PC-3 (cell line): ENCODE measurements at regions not wholly inside any gene's neighbourhood (a gene's known extent, or its start where the extent isn't known, plus 50 kb on each side); places are given as distances from the start of the nearest gene placed in this dataset.

ENCODE experiments used
- ATAC-seq: fragments of 200-7000 bp; cut with Tn5 transposase; 2 replicates; pipeline ENCODE4 v1.9.1; 2020; ENCODE audit warnings: mild to moderate bottlenecking, moderate library complexity
- BruUV-seq: library from RNA; stranded (reverse); fragments of 400-500 nt; replicated peaks from 2 replicates; lab custom pipeline; 2021; lab: Mats Ljungman, UMichigan
- CTCF ChIA-PET: fragments of 300-600 bp; sonication (Branson Sonifier 250); formaldehyde crosslinking; loops from one replicate; lab custom pipeline; 2022; ENCODE audit warnings: antibody characterized with exemption; lab: Charles Lee
- POLR2A ChIA-PET: fragments of 300-600 bp; sonication (Branson Sonifier 250); formaldehyde crosslinking; loops from one replicate; lab custom pipeline; 2022; ENCODE audit warnings: antibody characterized with exemption; ENCODE audit not compliant: unreplicated experiment; lab: Charles Lee
- DNase-seq: peaks from one replicate; pipeline ENCODE4 v3.0.0-alpha.2; 2015
- H2AFZ ChIP-seq: fragments of 300-600 bp; sonication (generic); 2 replicates; pipeline ENCODE4 v1.6.0; 2016; ENCODE audit warnings: antibody characterized with exemption, low read length
- H3F3A ChIP-seq: fragments of 300-600 bp; sonication (generic); one replicate; pipeline ENCODE4 v1.6.0; 2017; ENCODE audit warnings: antibody characterized with exemption, low read length, control low read depth, mild to moderate bottlenecking; ENCODE audit not compliant: unreplicated experiment
- H3K27ac ChIP-seq: fragments of 300-600 bp; sonication (generic); 2 replicates; pipeline ENCODE4 v1.5.1; 2016; ENCODE audit warnings: mild to moderate bottlenecking, low read length
- H3K27me3 ChIP-seq: fragments of 300-600 bp; sonication (generic); 2 replicates; pipeline ENCODE4 v1.6.1; 2016; ENCODE audit warnings: low read length, mixed read lengths
- H3K36me3 ChIP-seq: fragments of 300-600 bp; sonication (generic); 2 replicates; pipeline ENCODE4 v1.6.1; 2016; ENCODE audit warnings: low read depth, mixed run types, low read length, mixed read lengths
- H3K4me1 ChIP-seq: fragments of 300-600 bp; sonication (generic); 2 replicates; pipeline ENCODE4 v1.5.1; 2016; ENCODE audit warnings: low read length; ENCODE audit not compliant: insufficient read depth
- H3K4me2 ChIP-seq: fragments of 300-600 bp; sonication (generic); 2 replicates; pipeline ENCODE4 v1.6.0; 2016; ENCODE audit warnings: low read length
- H3K4me3 ChIP-seq: fragments of 300-600 bp; sonication (generic); 2 replicates; pipeline ENCODE4 v1.5.1; 2016; ENCODE audit warnings: mild to moderate bottlenecking, low read length, mixed read lengths
- H3K79me2 ChIP-seq: fragments of 300-600 bp; sonication (generic); 2 replicates; pipeline ENCODE4 v1.6.1; 2017; ENCODE audit warnings: low read length, mixed read lengths
- H3K9ac ChIP-seq: fragments of 300-600 bp; sonication (generic); 2 replicates; pipeline ENCODE4 v1.6.0; 2016; ENCODE audit warnings: mild to moderate bottlenecking, low read length
- H3K9me2 ChIP-seq: fragments of 300-600 bp; sonication (generic); replicated peaks from 2 replicates; pipeline ENCODE4 v1.6.1; 2016; ENCODE audit warnings: mixed run types, low read length, mixed read lengths
- H3K9me3 ChIP-seq: fragments of 300-600 bp; sonication (generic); 2 replicates; pipeline ENCODE4 v1.6.1; 2016; ENCODE audit warnings: low read length, mixed read lengths
- H4K20me1 ChIP-seq: fragments of 300-600 bp; sonication (generic); 2 replicates; pipeline ENCODE4 v1.6.1; 2016; ENCODE audit warnings: low read length, mixed read lengths
- CTCF ChIP-seq: fragments of 300-600 bp; sonication (generic); conservative IDR thresholded peaks from 2 replicates; pipeline ENCODE4 v1.5.1; 2017; ENCODE audit warnings: antibody characterized with exemption, low read depth, mild to moderate bottlenecking, low read length
- EZH2 ChIP-seq: fragments of 300-600 bp; sonication (generic); IDR thresholded peaks from one replicate; pipeline ENCODE4 v1.6.1; 2017; ENCODE audit warnings: antibody characterized with exemption, mild to moderate bottlenecking, low read length; ENCODE audit not compliant: unreplicated experiment
- EZH2phosphoT487 ChIP-seq: fragments of 300-600 bp; sonication (generic); IDR thresholded peaks from 2 replicates; pipeline ENCODE4 v1.6.1; 2018; ENCODE audit warnings: mild to moderate bottlenecking, antibody characterized with exemption, low read length, borderline replicate concordance
- intact Hi-C: fragments of 100-400 bp; cut with micrococcal nuclease; formaldehyde crosslinking; loops from 2 replicates; pipeline ENCODE4 v1.9.0; 2023

- no peak overlapping the region for H3K4me2 ChIP-seq
- H3K9me2 ChIP-seq: no peaks in the 10 kb centered on the region
- ATAC-seq: no peak
- no peaks in the 10 kb centered on the region for H4K20me1 ChIP-seq
- H3K9ac ChIP-seq: no peak overlapping the region
- H3K79me2 ChIP-seq: no peaks in the 10 kb centered on the region
- no peaks in the 10 kb centered on the region for H3K9me3 ChIP-seq
- peak; percentile 22 for DNase-seq
- BruUV-seq: no TSS peak
- ChIA-PET POLR2A (no interaction called here), CTCF (no interaction called here)
- H3K27me3 ChIP-seq: no peaks in the 10 kb centered on the region
- H3F3A ChIP-seq: peaks cover 13% of the 10 kb centered on the region
- H3K36me3 ChIP-seq: no peaks in the 10 kb centered on the region
- no peak overlapping the region; the same call in 1 of the 2 replicates for H2AFZ ChIP-seq
- intact Hi-C loops: no loop called here
- H3K27ac ChIP-seq: no peak overlapping the region
- no peak overlapping the region for H3K4me3 ChIP-seq
- TF ChIP-seq CTCF (no peak), EZH2phosphoT487 (no peak), EZH2 (no peak)
- peaks cover 40% of the 10 kb centered on the region for H3K4me1 ChIP-seq
Measured at GRCh38 chr17:14736631-14737030, 435.8 kb downstream of the HS3ST3B1 start.

GRCh38 chr17:14733376-14733775, 432.5 kb downstream of the HS3ST3B1 start:
- ATAC-seq (no peak), DNase-seq (no peak)
- no TSS peak for BruUV-seq
- intact Hi-C loops: no loop called here
- ChIA-PET CTCF (no interaction called here), POLR2A (no interaction called here)
- Histone ChIP-seq H3K9me2 (0 out of 2 replicates have a peak, but pooled peaks cover 4% of the 10 kb centered on the region), H3K27ac (no peak overlapping the region), H4K20me1 (no peaks in the 10 kb centered on the region), H3K27me3 (no peaks in the 10 kb centered on the region), H3K79me2 (no peaks in the 10 kb centered on the region), H3K9ac (no peak overlapping the region), H3K36me3 (no peaks in the 10 kb centered on the region), H2AFZ (no peak overlapping the region), H3K4me3 (no peak overlapping the region), H3F3A (peaks cover 8% of the 10 kb centered on the region), H3K4me2 (no peak overlapping the region), H3K9me3 (no peaks in the 10 kb centered on the region), H3K4me1 (peaks cover 16% of the 10 kb centered on the region)
- TF ChIP-seq EZH2 (no peak), CTCF (no peak), EZH2phosphoT487 (no peak)

- intact Hi-C loops: no loop called here
- TF ChIP-seq CTCF (no peak), EZH2phosphoT487 (no peak), EZH2 (no peak)
- no peak overlapping the region for H3K27ac ChIP-seq
- no peaks in the 10 kb centered on the region for H3K9me3 ChIP-seq
- no peak for DNase-seq
- POLR2A ChIA-PET: no interaction called here
- no peak overlapping the region for H3K4me2 ChIP-seq
- no peaks in the 10 kb centered on the region for H3K79me2 ChIP-seq
- H3K9ac ChIP-seq: no peak overlapping the region
- ATAC-seq: no peak
- 0 out of 2 replicates have a peak, but pooled peaks cover 4% of the 10 kb centered on the region for H3K9me2 ChIP-seq
- H3K4me3 ChIP-seq: no peak overlapping the region
- H4K20me1 ChIP-seq: no peaks in the 10 kb centered on the region
- no peaks in the 10 kb centered on the region for H3K36me3 ChIP-seq
- peaks cover 6% of the 10 kb centered on the region for H3K4me1 ChIP-seq
- no TSS peak for BruUV-seq
- H3K27me3 ChIP-seq: peaks cover 2% of the 10 kb centered on the region; the same call in 1 of the 2 replicates
- no peak overlapping the region for H2AFZ ChIP-seq
- CTCF ChIA-PET: no interaction called here
- peaks cover 3% of the 10 kb centered on the region for H3F3A ChIP-seq
Measured at GRCh38 chr17:14732211-14732610, 431.3 kb downstream of the HS3ST3B1 start.
